ENCODE measurements at regions not wholly inside any gene's neighbourhood (a gene's known extent, or its start where the extent isn't known, plus 50 kb on each side); places are given as distances from the start of the nearest gene placed in this dataset.

DNA sequence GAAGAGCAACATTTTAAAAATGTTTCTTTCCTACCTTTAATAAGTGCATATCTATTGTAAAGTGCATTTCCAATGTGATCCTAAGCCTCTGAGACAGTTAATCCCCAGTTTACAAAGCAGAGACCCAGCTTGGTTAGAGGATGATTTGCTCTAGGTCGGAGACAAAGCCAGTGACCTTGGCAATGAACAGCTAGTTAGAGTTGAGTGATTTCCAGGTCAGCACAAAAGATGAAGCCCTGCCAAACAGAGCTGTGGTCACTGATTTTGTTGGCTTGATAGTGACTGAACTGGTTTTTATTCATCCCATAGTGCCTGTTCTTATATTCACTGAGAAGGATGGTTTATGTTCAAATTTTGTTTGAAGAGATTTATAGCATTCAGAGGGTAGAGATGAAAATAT is 56.6 kb upstream of the CD83 start:
- DNase-seq (ENCODE audit: low read depth, low spot score) (no peak), FAIRE-seq (no peak)
- H3K27ac ChIP-seq (ENCODE audit: control insufficient read depth, insufficient read depth, low read length), result no peak overlapping the region
- H3K9ac ChIP-seq (ENCODE audit: control insufficient read depth, extremely low read depth, insufficient read depth, low read length), result no peak overlapping the region
- no peaks in the 10 kb centered on the region for H3K79me2 ChIP-seq (ENCODE audit: control insufficient read depth, insufficient read depth, low read length)
- no peaks in the 10 kb centered on the region for H3K9me3 ChIP-seq (ENCODE audit: control insufficient read depth, low read depth, low read length)
- H3K4me2 ChIP-seq (ENCODE audit: control insufficient read depth, extremely low read depth, insufficient read depth, low read depth, low read length), result no peak overlapping the region
- H3K36me3 ChIP-seq (ENCODE audit: control insufficient read depth in 2 of 2, extremely low read depth in 1 of 2, insufficient read depth in 2 of 2, low read length in 2 of 2), result no peaks in the 10 kb centered on the region
- no peaks in the 10 kb centered on the region for H3K27me3 ChIP-seq (ENCODE audit: control insufficient read depth, extremely low read depth, insufficient read depth, low read length)
- peaks cover 12% of the 10 kb centered on the region for H3K4me1 ChIP-seq (ENCODE audit: control insufficient read depth, extremely low read depth, insufficient read depth, low read length)
- no peak overlapping the region for H2AFZ ChIP-seq (ENCODE audit: control insufficient read depth, low read length)
- no peak for TF ChIP-seq EZH2 (IDR thresholded peaks at IDR 0.05; ENCODE audit: low read length)
- TF ChIP-seq, protein P1, sequence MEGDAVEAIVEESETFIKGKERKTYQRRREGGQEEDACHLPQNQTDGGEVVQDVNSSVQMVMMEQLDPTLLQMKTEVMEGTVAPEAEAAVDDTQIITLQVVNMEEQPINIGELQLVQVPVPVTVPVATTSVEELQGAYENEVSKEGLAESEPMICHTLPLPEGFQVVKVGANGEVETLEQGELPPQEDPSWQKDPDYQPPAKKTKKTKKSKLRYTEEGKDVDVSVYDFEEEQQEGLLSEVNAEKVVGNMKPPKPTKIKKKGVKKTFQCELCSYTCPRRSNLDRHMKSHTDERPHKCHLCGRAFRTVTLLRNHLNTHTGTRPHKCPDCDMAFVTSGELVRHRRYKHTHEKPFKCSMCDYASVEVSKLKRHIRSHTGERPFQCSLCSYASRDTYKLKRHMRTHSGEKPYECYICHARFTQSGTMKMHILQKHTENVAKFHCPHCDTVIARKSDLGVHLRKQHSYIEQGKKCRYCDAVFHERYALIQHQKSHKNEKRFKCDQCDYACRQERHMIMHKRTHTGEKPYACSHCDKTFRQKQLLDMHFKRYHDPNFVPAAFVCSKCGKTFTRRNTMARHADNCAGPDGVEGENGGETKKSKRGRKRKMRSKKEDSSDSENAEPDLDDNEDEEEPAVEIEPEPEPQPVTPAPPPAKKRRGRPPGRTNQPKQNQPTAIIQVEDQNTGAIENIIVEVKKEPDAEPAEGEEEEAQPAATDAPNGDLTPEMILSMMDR (optimal IDR thresholded peaks at IDR 0.05 in 1 of 3, IDR thresholded peaks at IDR 0.05 in 1 of 3, conservative IDR thresholded peaks at IDR 0.05 in 1 of 3; ENCODE audit: extremely low read depth in 1 of 3, insufficient read depth in 2 of 3, low read length in 3 of 3), result no peak
- no peaks in the 10 kb centered on the region for H4K20me1 ChIP-seq (ENCODE audit: control insufficient read depth, extremely low read depth, insufficient read depth, low read length)
- no peak overlapping the region for H3K4me3 ChIP-seq (ENCODE audit: control insufficient read depth in 2 of 3, extremely low read depth in 1 of 3, insufficient read depth in 2 of 3, low read depth in 1 of 3, low read length in 3 of 3)
- no peaks in the 10 kb centered on the region for H3K9me1 ChIP-seq (ENCODE audit: control insufficient read depth, extremely low read depth, insufficient read depth, low read length)
- dilution Hi-C loops (cut with MboI; ENCODE audit: extremely low pct_ligation_motif_present, low sequenced_read_pairs), result no loop called here

DNA sequence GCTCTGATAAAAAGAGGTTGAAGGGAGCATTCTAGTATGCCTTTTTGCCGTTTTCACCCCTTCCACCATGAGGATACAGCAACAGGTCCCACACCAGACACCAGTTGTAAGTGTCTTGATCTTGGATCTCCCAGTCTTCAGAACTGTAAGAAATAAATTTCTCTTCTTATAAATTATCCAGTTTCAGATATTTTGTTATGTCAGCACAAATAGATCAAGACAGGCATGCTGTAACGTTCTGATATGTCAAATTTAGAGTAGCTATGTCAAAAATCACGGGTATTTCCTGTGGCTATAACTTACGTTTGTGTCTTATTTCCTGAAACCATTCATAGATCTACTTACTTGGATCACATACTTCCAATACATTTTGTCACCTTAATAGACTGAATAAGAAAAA is 55.9 kb upstream of the CD83 start:
- no peaks in the 10 kb centered on the region for H3K79me2 ChIP-seq (ENCODE audit: control insufficient read depth, insufficient read depth, low read length)
- H3K27me3 ChIP-seq (ENCODE audit: control insufficient read depth, extremely low read depth, insufficient read depth, low read length), result no peaks in the 10 kb centered on the region
- TF ChIP-seq, protein P1 (optimal IDR thresholded peaks at IDR 0.05 in 1 of 3, IDR thresholded peaks at IDR 0.05 in 1 of 3, conservative IDR thresholded peaks at IDR 0.05 in 1 of 3; ENCODE audit: extremely low read depth in 1 of 3, insufficient read depth in 2 of 3, low read length in 3 of 3), result no peak
- TF ChIP-seq EZH2 (IDR thresholded peaks at IDR 0.05; ENCODE audit: low read length), result no peak
- no peak overlapping the region for H2AFZ ChIP-seq (ENCODE audit: control insufficient read depth, low read length)
- no peak for DNase-seq (ENCODE audit: low read depth, low spot score)
- no peak overlapping the region for H3K9ac ChIP-seq (ENCODE audit: control insufficient read depth, extremely low read depth, insufficient read depth, low read length)
- no peak for FAIRE-seq
- H3K9me1 ChIP-seq (ENCODE audit: control insufficient read depth, extremely low read depth, insufficient read depth, low read length), result no peaks in the 10 kb centered on the region
- no peaks in the 10 kb centered on the region for H3K9me3 ChIP-seq (ENCODE audit: control insufficient read depth, low read depth, low read length)
- H3K4me1 ChIP-seq (ENCODE audit: control insufficient read depth, extremely low read depth, insufficient read depth, low read length), result peaks cover 15% of the 10 kb centered on the region
- H3K27ac ChIP-seq (ENCODE audit: control insufficient read depth, insufficient read depth, low read length), result no peak overlapping the region
- no peaks in the 10 kb centered on the region for H4K20me1 ChIP-seq (ENCODE audit: control insufficient read depth, extremely low read depth, insufficient read depth, low read length)
- no peak overlapping the region for H3K4me3 ChIP-seq (ENCODE audit: control insufficient read depth in 2 of 3, extremely low read depth in 1 of 3, insufficient read depth in 2 of 3, low read depth in 1 of 3, low read length in 3 of 3)
- no peak overlapping the region for H3K4me2 ChIP-seq (ENCODE audit: control insufficient read depth, extremely low read depth, insufficient read depth, low read depth, low read length)
- dilution Hi-C loops (cut with MboI; ENCODE audit: extremely low pct_ligation_motif_present, low sequenced_read_pairs), result no loop called here
- H3K36me3 ChIP-seq (ENCODE audit: control insufficient read depth in 2 of 2, extremely low read depth in 1 of 2, insufficient read depth in 2 of 2, low read length in 2 of 2), result no peaks in the 10 kb centered on the region
